GM18873 (cell line): ENCODE measurements at regions not wholly inside any gene's neighbourhood (a gene's known extent, or its start where the extent isn't known, plus 50 kb on each side); places are given as distances from the start of the nearest gene placed in this dataset.

Source experiments
- ATAC-seq: cut with Tn5 transposase; IDR thresholded peaks from one replicate; pipeline ENCODE4 v1.9.1; 2021; ENCODE audit warnings: mild to moderate bottlenecking, moderate library complexity, moderate number of reproducible peaks; ENCODE audit not compliant: unreplicated experiment, low FRiP score

GRCh38 chr6:105920071-105920470 is 166.1 kb upstream of the PRDM1 start:
- no peak for ATAC-seq

- no peak for ATAC-seq
These were observed 169.0 kb upstream of the PRDM1 start for GRCh38 chr6:105917038-105917695.

- ATAC-seq: no peak
These were observed 175.0 kb upstream of the PRDM1 start for GRCh38 chr6:105911106-105911629.

GRCh38 chr6:105909106-105909505 is 177.0 kb upstream of the PRDM1 start:
- no peak for ATAC-seq

GRCh38 chr6:105907991-105908390 is 178.1 kb upstream of the PRDM1 start:
- ATAC-seq: no peak

- no peak for ATAC-seq
These were observed 178.8 kb upstream of the PRDM1 start for GRCh38 chr6:105907301-105907700.

- no peak for ATAC-seq
These were observed 183.6 kb upstream of the PRDM1 start for GRCh38 chr6:105902401-105903031.

GRCh38 chr6:105901583-105901982 is 184.6 kb upstream of the PRDM1 start:
- ATAC-seq: no peak

- ATAC-seq: no peak
These were observed 185.8 kb upstream of the PRDM1 start for GRCh38 chr6:105900125-105900937.

- no peak for ATAC-seq
These were observed 187.8 kb upstream of the PRDM1 start for GRCh38 chr6:105898286-105898685.

GRCh38 chr6:105897131-105897530 is 189.0 kb upstream of the PRDM1 start:
- ATAC-seq: no peak

- ATAC-seq: no peak
These were observed 189.4 kb upstream of the PRDM1 start for GRCh38 chr6:105896821-105897095.

- ATAC-seq: no peak
These were observed 189.9 kb upstream of the PRDM1 start for GRCh38 chr6:105896052-105896820.

GRCh38 chr6:105894556-105894955 is 191.6 kb upstream of the PRDM1 start:
- ATAC-seq: no peak

GRCh38 chr6:105893741-105894140 is 192.4 kb upstream of the PRDM1 start:
- no peak for ATAC-seq

GRCh38 chr6:105892577-105893262 is 193.4 kb upstream of the PRDM1 start:
- peak; percentile 89 for ATAC-seq

GRCh38 chr6:105890521-105891244 is 195.5 kb upstream of the PRDM1 start:
- no peak for ATAC-seq

- ATAC-seq: no peak
These were observed 196.2 kb upstream of the PRDM1 start for GRCh38 chr6:105889902-105890301.

GRCh38 chr6:105886814-105887544 is 199.2 kb upstream of the PRDM1 start:
- ATAC-seq: no peak
